Activated CD8-positive, alpha-beta memory T cell treated with anti-CD3 and anti-CD28 coated beads, Interleukin-2, amount 50 U/mL, for 48 hours (primary cell): ENCODE measurements at regions not wholly inside any gene's neighbourhood (a gene's known extent, or its start where the extent isn't known, plus 50 kb on each side); places are given as distances from the start of the nearest gene placed in this dataset.
"Not testable (repeated sequence)": the region's sequence is repeated elsewhere in the genome, so short reads cannot be mapped to it uniquely, and the experiment has no call there.

Experiments used
- DNase-seq: peaks from one replicate; pipeline ENCODE4 v3.0.0-alpha.2; 2020

DNA sequence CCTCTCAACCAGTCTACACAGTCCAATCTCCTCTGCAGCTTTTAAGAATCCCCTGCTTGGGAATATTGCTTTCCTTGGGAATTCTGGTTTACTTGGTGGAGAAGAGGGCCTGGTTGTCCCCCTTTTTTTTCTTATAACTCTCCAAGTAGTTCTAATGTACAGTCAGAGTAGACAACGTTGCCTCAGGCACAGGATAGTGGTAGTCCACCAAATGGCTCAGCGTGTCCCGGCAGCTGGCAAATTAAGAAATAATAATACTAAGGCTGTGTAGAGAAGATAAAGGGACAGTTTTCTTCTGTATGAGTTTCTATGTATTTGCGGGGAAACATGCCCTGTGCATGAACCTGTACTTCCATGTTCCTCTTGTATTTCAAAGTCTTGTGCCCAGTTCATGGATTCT is 145.7 kb upstream of the RREB1 start:
- no peak for DNase-seq

GRCh38 chr6:6962699-6963098 is 145.1 kb upstream of the RREB1 start:
- DNase-seq, result no peak

DNA sequence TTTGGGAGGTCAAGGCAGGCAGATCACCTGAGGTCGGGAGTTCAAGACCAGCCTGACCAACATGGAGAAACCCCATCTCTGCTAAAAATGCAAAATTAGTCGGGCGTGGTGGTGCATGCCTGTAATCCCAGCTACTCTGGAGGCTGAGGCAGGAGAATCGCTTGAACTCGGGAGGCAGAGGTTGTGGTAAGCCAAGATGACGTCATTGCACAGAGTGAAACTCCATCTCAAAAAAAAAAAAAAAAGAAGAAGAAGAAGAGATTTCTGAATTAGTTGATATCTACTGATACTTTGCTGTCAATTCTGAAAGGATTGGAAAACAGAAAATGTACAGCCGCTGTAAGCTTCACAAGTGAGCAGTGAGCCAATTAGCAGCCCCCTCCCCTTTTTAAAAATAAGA is 144.4 kb upstream of the RREB1 start:
- DNase-seq, result not testable (repeated sequence)

DNA sequence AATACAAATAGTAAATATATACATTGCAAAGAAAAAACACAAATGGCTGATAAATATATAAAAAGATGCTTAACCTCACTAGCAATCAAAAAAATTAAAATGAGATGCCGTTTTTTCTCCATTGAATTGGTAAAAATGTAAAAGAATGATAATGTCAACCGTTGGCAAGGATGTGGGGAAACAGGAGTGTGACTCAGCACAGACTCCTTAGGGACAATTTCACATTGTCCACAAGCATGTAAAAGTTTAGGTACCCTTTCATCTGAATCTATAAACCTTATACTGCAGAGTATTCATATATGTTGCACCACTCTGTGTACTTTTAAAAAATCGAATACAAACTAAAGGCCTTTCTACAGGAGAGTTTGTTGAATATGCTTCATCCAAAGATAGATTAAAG is 143.1 kb upstream of the RREB1 start:
- DNase-seq, result no peak

DNA sequence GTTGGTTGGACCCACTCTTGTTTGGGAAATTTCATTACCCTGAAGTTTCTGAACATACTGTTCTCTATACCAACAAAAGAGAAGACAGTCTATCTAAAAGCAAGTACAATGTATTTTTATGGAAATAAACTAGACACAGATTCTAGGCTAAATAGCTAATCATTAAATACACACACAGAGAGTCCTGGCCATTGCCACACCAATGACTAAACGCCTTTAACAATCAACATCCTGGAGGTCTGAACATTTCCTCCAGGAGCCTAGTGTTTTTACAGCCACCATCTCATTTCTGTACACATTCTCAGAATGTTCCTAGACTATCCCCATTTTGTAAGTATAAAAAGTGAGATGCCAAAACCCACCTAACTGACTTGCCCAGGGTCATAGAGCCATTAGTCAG is 141.6 kb upstream of the RREB1 start:
- DNase-seq, result no peak

GRCh38 chr6:6966569-6966968 is 141.2 kb upstream of the RREB1 start:
- DNase-seq, result no peak

GRCh38 chr6:6968357-6968730 is 139.4 kb upstream of the RREB1 start:
- no peak for DNase-seq

GRCh38 chr6:6968731-6969552 is 138.8 kb upstream of the RREB1 start:
- DNase-seq, result no peak

DNA sequence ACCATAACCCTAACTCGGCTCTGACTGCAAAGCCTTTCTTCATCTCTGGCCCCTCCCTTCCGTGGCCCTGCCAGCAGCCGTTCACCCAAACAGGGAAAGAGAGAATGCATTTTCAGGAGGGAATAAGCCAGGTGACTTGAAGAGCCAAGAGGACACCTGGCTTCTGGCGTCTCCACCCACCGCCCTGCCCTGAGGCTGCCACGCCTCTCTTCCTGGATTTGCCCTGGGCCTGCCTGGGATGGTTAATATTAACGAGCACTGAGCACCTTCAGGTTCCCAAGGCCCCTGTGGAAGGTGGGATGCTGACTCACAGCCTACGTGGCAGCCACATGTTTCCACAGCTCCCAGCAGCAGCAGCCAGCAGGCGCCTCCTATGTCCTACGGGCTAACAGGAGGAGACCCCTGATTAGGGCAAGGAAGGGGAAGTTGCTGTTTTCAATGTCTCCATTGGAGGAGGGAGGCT is 138.0 kb upstream of the RREB1 start:
- no peak for DNase-seq

DNA sequence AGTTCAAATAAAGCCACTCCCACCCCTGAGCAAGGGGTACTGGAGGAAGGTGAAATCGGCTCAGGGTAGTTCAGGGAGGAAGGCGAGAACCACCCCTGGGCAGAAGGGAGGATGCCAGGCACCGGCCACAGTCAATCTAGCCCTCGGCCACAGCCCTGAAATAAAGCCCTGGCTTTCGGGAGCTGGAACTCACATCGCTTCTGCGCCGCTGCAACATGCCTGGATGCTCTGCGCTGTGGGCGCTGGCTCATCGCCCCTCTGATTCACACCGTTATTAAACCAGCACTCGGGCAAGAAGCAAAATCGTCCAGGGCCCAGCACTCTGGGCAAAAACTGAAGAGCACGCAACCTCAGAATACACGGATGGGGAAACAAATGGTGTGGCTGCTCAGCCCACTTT is 136.9 kb upstream of the RREB1 start:
- no peak for DNase-seq

DNA sequence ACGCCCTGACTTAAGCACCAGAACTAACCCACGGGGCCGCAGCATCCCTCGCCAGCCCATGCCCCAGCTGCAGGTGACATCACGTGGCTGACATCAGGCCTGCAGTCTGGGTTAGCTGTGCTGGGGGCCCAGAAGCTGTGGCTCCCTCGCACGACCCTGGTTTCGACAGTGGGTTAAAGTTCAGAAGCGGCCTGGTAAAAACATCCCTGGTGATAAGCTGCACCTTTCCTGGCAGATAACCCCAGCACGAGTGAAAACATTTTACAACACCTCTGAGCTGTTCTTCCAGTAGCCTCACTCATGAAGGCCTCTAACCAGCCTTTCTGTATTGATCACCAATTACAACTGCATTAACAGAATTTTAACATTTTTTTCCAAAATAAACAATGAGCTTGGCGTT is 136.4 kb upstream of the RREB1 start:
- no peak for DNase-seq

- DNase-seq, result no peak
Observed at GRCh38 chr6:6972456-6972855, 135.3 kb upstream of the RREB1 start.

DNA sequence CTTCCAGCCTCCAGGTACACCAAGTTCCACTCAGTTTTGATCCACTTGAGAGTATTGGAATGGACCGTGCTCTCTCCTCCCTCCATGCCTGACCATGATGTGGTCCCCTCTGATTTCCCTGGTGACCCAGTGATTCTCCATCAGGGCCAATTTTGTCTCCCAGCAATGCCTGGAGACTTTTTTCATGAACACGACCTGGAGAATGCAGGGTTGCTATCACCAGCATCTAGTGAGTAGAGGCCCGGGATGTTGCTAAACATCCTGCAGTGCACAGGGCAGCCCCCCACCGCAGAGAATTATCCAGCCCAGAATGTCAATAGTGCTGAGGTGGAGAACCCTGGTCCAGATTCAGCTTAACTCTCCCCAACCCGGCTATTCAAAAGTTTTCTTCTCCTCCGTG is 134.0 kb upstream of the RREB1 start:
- no peak for DNase-seq

DNA sequence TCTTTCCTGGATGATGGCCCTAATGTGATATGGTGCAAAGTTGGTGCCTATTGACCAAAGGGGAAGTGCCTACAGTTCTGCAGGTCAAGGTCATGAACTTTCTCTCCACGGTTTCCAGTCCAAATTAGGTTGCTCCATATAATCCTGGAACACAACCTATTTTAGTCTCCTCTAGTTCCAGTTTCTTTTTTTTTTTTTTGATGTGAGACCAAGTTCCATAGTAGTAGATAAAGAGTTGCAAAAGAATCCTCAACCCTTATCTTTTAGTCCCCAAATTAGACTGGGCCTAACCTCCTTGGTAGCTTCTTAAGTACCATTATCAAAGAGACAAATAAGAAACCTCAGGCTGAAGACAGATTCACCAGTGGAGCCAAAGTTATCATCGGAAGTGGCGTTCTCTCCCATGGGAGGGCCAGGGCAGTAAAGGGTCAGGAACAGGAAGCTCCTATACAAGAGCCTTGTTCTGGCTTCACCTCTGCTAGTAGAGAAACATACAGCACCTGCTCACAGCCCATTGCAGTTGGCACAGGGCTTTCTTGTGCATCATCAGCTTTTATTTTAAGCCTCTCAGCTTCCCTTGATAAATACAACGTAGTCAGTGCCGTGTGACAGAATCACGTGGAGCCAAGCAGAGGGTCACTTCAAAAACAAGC is 132.2 kb upstream of the RREB1 start:
- DNase-seq, result no peak

- no peak for DNase-seq
Observed at GRCh38 chr6:6976193-6976592, 131.6 kb upstream of the RREB1 start.

GRCh38 chr6:6978731-6979130 is 129.0 kb upstream of the RREB1 start:
- no peak for DNase-seq

DNA sequence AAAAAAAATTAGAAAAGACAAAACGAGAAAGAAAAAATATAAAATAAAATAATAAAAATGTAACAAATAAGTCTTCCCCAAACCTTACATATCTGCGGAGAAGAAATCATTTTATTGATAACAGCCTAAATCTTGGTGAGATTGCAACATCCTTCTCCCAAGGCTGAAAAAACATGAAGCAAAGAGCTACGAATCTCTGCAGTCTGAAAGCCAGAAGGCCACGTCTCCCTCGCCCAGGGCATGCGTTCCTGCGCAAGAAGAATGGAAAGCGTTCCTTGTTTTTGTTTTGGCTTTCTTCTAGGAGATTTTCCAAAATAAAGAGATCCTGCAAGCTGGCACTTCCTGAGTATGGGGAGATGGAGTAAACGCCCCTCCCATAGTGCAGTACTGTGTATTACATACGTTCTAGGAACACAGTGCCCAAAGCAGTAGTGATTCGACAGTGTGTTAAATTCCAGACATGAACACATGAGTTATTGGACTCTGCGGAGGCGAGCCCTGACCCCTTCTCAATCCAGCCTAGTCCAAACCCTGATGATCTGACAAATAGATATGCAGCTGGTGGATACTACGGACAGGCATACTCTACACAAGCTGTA is 126.7 kb upstream of the RREB1 start:
- DNase-seq, result no peak

GRCh38 chr6:6981681-6982322 is 126.0 kb upstream of the RREB1 start:
- DNase-seq, result no peak

- no peak for DNase-seq
Observed at GRCh38 chr6:6982663-6983062, 125.1 kb upstream of the RREB1 start.

DNA sequence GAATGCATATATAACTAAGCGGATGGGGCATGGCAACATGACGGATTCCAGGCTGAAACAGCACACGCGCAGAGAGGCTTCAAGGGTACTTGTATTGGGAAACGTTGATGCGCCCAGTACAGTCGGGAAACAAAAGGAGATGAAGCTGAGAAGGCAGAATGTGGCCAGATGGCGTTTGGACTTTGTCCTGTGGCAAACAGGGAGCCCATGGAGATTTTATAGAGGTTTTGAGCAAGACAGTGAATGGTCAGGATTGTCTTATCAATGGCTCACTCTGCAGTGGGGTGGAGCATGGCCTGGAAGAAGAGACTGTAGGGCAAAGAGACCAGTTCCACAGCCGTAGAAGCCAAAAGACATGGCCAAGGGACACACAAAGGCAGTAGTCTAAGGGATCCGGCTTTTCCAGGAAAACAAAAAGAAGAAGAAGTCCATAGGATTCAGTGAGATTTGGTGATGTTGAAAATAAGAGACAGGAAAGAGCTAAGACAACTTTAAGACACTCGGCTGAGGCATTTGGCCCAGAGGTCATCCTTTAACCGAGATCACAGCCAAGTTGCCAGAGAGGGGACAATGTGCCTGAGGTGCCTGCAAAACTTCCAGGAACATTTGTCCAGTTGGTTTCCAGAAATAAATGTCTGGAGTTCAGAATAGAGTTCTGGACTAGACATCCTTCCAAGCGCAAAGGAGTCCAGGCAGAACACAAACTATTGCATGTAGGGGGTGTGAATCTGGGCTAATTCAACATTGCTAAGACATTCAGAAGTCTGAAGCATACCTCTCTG is 123.0 kb upstream of the RREB1 start:
- no peak for DNase-seq

- no peak for DNase-seq
Observed at GRCh38 chr6:6986344-6986743, 121.4 kb upstream of the RREB1 start.

- no peak for DNase-seq
Observed at GRCh38 chr6:6987749-6988148, 120.0 kb upstream of the RREB1 start.

DNA sequence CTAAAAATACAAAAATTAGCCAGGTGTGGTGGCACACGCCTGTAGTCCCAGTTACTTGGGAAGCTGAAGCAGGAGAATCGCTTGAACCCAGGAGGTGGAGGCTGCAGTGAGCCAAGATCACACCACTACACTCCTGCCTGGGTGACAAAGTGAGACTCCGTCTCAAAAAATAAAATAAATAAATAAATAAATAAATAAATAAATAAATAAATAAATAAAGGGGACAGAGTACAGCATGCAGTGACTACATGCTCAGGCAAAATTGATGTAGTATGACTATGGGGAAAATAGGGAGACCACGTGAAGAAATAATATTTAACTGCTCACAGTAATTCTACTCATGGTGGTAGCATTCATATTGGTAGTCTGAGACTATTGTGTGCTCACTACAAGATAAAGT is 117.7 kb upstream of the RREB1 start:
- not testable (repeated sequence) for DNase-seq
